ENCODE measurements at regions not wholly inside any gene's neighbourhood (a gene's known extent, or its start where the extent isn't known, plus 50 kb on each side); places are given as distances from the start of the nearest gene placed in this dataset.
"Not testable (repeated sequence)": the region's sequence is repeated elsewhere in the genome, so short reads cannot be mapped to it uniquely, and the experiment has no call there.

DNA sequence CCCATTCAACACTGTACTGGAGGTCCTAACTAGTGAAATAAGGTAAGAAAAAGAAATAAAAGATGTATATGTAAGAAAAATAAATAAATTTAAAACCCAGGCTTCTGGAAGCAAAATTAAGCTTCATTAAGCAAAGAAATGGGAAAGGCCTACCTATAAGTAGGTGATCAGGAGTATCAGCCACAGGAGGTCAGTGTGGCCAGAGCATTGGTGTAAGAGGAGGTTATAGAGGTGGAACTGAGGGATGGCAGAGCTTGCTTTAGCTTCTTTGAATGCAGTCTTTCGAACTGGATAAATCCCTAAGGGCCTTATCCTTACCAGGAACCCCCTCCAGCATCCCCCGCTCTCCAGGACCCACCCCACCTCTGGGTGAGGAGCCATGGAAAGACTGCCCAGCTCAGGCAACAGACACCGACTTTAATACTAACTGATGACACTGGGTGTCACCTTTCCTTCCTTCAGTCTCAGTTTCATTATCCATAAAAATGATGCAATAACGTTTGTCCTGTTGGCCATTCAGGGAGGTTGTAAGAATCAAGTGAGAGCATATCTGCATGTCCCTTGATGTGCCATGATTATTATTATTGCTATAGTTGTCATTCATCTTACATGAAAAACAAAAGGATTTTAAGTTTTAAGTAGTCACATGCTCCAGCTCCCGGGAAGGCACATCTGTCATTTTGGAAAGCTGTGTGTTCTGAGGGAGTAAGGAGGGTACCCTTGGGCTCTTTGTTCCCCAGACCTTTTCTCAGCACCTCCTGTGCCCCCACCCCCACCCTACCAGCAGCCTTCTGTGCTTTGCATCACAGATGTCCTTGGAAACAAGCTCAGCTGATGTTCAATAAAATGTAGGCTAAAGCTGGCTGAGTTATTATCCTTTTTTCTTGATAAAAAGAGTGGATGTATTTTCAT is 50.8 kb upstream of the CTNNA1 start:
- no peak for DNase-seq (ENCODE audit: low read depth)

DNA sequence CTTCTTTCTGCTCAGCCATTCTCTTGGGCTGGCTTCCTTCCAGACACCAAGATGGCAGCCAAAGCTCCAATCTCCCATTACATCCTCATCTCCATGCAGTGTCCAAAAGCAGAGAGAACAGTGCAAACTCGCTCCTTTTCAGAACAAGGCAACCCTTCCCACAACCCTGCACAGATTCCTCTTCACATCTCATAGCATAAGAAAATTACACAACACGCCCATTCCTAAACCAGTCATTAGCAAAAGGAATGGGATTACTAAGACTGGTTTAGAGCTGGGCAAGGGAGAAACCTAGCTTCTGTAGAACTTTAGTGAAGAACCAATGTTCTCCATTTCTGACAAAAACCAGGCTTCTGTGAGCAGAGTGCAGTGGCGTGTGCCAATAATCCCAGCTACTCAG is 51.5 kb upstream of the CTNNA1 start:
- DNase-seq (ENCODE audit: low read depth), result no peak

DNA sequence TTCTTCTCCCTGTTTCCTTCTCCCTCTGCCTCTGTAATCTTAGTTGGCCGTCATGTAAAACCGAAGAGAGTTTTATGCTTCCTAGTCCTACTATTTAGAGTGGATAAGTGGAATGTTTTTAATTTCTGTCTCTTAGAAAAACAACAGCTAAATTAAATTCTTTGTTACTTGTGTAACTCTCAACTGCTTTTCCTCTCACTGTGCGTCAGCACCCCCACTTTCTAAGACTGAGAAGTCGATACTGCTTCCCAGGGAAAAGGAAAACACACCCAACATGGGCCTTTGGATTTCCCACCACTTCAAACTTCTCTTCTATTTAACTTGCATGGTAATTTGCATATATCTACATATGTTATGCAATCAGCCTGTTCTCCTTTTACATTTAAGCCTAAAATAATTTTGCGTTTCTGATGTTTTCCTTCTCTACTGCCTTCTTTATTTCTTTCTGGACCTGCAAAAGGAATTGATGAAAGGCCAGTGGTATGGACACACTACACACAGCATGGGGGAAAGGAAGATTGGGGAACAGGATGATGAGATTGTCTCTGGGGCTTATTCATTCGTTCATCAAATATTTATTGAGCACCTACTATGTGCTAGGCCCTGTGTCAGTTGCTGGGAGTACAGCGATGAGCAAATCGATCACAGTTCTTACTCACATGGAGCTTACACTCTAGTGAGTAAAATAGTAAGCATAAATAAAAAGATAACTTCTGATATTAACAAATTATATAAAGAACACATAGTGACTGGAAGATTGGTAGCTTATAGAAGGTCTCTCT is 52.5 kb upstream of the CTNNA1 start:
- DNase-seq (ENCODE audit: low read depth), result no peak

DNA sequence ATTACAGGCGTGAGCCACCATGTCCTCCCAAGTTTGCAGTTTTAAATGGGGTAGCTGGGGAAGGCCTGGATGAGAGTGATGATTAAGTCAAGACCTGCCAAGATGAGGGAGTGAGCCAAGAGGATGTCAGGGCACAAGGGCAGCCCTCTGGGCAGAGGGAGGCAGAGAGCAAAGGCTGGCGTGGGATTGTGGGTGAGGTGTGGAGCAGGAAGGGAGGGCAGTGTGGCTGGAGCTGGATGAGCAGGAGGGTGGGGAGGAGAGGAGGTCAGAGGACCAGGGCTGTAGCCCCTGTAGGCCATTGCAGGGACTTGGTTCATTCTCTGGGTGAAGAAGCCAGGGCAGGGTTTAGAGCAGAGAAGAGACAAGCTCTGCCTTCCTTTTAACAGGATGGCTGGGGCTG is 53.7 kb upstream of the CTNNA1 start:
- no peak for DNase-seq (ENCODE audit: low read depth)

DNA sequence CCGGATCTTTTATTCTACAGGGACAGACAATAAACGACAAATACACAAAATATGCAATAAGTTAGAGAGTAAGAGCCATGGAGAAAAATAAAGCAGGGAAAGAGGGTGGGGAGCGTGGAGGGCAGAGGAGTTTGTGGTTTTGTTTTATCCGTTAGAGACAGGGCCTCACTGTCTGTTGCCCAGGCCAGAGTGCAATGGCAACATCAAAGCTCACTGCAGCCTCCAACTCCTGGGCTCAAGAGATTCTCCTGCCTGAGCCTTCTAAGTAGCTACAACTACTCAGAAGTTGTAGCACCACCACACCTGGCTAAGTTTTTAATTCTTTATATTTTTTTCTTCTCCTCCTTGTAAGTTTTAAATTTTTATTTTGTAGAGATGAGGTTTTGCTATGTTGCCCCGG is 54.5 kb upstream of the CTNNA1 start:
- DNase-seq (ENCODE audit: low read depth), result no peak

DNA sequence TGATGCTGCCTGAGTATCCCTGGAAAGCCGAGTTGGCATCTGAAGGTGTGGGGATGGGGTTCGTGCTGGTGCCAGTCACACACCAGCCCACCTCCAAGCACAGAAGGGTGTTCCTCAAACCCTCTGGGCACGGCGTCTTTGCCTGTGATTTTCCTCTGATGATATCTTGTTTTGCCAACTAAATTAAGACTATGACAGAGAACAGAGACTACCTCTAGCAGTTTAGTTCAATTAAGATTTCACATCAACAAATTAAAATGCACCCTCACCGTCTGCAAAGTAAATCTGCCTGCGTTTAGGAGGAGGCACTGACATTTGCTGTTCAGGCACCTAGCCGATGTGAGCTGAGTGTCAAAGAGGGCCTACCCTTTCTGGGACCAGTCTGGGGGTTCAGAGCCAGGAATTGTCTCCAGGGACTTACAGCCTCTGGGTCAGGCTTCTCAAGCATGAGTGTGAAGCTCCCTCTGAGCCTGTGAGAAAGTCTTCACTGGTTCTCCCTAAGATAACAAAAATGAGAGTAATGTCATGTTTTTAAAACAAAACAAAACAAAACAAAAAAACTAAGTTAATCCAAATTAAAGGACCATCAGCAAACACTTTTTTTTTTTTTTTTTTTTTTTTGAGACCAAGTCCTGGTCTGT is 55.4 kb upstream of the CTNNA1 start:
- DNase-seq (ENCODE audit: low read depth), result no peak

DNA sequence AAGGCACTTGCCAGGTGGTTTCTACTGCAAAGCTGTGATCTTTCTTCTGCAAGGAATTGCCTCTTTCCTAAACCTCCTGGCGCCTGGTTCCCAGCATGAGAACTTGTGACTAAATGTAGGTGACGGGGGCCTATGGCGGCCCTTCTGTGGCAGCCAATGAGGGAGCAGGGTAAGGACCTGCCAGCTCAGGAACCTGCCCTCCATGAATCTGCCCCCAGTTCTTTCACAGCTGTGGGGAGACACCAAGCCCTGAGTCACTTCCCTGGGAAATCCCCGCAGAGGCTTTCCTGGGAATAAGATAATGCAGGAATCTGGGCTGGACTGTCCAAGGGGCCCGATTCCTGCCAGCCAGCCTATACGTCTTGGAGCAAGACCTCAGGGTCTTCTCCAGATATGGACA is 56.7 kb upstream of the CTNNA1 start:
- no peak for DNase-seq (ENCODE audit: low read depth)

DNA sequence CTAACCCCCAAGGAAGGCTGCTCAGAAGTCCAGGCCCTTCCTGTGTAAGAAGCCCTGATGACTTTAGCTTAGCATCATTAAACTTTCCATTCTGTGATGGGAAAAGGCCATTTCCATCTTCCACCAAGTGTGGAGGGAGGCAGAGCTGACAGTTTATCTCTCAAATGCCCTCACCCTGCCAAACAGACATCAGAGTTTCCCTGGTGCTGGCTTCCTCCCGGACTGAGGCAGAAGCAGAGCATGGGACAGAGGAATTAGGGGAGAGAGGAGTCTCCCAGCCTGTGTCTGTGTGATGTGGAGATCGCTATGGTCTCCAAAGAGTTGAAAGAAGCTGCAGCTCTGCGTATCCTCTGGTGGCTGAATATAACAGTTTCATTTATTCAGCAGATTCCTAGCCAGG is 57.4 kb upstream of the CTNNA1 start:
- DNase-seq (ENCODE audit: low read depth), result no peak

DNA sequence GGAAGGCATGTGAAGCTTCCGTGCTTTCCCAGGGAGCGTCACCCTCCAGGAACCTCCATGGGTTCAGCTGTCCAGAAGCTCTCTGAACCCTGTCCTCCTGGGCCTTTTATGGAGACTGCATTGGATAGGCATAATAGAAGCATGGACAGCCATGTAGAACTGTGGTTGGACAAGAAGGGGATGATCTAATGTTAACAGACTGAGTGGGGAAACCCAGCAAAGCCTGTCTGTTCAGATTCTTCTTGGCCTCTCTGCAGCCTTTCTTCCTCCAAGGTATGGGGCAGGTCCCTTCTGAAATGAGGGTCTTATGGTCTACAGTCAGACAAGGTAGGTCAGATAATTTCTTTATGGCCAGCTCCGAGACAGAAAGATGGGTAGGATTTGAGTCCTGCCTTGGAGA is 59.1 kb upstream of the CTNNA1 start:
- DNase-seq (ENCODE audit: low read depth), result no peak

DNA sequence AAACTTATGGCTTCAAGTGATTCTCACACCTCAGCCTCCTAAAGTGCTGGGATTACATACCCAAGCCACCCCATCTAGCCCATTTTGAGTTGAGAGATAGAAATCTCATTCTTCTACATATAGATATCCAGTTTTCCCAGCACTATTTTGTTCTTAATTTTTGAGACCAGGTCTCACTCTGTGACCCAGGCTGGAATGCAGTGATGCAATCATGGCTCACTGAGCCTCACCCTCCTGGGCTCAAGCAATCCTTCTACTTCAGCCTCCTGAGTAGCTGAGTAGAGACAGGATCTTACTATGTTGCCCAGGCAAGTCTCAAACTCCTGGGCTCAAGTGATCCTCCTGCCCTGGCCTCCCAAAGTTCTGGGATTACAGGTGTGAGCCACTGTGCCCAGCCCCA is 60.9 kb upstream of the CTNNA1 start:
- no peak for DNase-seq (ENCODE audit: low read depth)

DNA sequence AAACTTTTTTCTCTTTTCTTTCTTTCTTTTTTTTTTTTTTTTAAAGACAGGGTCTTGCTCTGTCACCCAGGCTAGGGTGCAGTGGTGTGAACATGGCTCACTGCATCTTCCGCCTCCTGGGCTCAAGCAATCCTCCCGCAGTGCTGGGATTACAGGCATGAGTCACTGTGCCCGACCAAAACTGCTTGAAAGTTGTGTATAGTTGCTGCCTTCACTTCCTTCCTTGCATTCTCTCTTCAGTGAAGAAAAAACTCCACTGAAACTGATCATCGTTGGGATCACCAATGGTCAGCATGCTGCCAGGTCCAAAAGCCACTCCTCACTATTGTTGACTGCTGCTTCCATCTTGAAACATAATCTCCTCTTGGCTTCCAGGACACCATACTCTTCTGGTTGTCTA is 66.6 kb upstream of the CTNNA1 start:
- DNase-seq (ENCODE audit: low read depth), result no peak

DNA sequence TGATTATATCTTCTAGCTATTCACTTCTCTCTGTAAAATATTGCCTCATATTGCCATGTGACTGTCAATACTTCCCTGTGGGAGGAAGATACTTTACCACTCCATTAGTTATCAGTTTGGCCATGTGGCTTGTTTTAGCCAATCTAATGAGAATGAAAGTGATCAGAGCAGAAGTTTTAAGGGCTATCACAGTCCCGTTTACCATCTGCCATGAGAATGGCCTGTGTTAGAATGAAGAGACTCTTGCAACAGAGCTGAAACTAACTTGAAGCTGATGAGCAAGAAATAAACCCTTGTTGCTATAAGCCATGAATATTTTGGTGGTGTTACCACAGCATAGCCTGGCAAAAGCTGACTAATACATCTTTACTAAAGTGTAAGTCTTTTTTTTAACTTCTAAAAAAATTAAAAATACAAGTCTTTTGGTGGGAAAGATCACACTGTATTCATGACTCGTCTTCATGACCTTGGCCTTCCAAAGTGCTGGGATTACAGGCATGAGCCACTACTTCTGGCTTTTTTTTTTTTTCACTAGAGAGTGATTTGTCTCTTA is 68.0 kb upstream of the CTNNA1 start:
- DNase-seq (ENCODE audit: low read depth), result no peak

DNA sequence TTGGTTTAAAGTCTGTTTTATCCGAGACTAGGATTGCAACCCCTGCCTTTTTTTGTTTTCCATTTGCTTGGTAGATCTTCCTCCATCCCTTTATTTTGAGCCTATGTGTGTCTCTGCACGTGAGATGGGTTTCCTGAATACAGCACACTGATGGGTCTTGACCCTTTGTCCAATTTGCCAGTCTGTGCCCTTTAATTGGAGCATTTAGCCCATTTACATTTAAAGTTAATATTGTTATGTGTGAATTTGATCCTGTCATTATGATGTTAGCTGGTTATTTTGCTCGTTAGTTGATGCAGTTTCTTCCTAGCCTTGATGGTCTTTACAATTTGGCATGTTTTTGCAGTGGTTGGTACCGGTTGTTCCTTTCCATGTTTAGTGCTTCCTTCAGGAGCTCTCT is 70.8 kb upstream of the CTNNA1 start:
- DNase-seq (ENCODE audit: low read depth), result not testable (repeated sequence)

DNA sequence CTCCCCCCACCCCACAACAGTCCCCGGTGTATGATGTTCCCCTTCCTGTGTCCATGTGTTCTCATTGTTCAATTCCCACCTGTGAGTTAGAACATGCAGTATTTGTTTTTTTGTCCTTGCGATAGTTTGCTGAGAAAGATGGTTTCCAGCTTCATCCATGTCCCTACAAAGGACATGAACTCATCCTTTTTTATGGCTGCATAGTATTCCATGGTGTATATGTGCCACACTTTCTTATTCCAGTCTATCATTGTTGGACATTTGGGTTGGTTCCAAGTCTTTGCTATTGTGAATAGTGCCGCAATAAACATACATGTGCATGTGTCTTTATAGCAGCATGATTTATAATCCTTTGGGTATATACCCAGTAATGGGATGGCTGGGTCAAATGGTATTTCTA is 74.4 kb upstream of the CTNNA1 start:
- not testable (repeated sequence) for DNase-seq (ENCODE audit: low read depth)

DNA sequence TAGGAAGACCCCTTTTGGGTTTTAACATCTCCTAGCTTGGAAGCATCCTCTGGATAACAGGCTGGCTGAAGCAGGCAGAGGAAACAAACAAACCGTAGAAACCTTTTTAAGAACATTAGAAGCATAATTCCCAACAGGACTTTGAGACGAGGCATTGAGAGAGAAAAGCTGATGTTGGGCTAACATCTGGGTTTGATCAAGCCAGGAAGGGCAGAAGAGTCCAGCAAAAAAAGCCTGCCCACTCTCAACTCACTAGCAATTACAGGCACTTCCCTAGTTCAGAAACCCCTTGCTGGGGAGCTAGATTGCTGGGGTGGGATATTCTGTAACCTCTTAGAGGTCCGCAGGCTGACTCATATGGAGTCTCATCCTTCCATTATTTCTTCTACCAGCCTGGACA is 75.4 kb upstream of the CTNNA1 start:
- no peak for DNase-seq (ENCODE audit: low read depth)

DNA sequence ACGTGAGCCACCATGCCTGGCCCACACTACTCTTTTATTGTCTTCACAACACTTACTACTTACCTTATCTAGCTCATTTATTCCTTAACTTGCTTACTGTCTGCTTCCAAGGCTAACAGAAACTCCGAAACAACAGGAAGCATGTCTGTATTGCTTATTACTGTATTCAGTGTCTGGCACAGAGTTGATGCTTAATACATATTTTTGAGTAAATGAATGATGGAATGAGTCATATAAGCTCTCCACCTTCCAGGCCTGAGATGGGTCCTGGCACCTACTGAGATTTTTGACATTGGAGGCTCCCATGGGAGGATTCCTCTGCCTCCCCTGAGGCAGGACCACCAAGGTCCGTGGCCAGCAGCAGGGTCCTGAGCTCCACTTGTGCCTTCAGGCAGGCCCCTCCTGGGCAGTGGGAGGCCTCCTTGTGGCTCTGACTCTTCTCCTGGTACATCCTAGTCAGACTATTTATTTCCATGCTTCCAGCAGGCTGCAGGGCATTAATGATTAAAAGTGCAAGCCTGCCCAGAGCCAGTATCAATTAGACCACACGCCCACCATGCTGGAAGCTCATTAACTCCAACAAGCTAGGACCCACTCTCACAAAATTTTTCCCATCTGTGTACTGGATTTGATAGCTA is 76.5 kb upstream of the CTNNA1 start:
- no peak for DNase-seq (ENCODE audit: low read depth)

DNA sequence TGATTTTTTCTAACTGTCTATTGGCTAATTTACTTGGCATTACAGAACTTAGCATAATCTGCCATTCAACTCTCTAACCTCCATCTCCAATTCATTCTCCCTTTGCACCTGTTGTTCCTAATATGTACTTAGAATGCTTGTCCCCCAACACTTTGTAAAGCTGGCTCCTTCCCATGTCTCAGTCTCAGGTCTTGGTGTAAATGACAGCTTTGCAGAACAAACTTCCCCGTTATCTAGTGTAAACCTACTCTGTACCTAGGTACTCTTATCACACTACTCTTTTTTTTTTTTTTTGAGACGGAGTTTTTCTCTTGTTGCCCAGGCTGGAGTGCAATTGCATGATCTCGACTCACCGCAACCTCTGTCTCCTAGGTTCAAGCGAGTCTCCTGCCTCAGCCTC is 77.2 kb upstream of the CTNNA1 start:
- DNase-seq (ENCODE audit: low read depth), result no peak

DNA sequence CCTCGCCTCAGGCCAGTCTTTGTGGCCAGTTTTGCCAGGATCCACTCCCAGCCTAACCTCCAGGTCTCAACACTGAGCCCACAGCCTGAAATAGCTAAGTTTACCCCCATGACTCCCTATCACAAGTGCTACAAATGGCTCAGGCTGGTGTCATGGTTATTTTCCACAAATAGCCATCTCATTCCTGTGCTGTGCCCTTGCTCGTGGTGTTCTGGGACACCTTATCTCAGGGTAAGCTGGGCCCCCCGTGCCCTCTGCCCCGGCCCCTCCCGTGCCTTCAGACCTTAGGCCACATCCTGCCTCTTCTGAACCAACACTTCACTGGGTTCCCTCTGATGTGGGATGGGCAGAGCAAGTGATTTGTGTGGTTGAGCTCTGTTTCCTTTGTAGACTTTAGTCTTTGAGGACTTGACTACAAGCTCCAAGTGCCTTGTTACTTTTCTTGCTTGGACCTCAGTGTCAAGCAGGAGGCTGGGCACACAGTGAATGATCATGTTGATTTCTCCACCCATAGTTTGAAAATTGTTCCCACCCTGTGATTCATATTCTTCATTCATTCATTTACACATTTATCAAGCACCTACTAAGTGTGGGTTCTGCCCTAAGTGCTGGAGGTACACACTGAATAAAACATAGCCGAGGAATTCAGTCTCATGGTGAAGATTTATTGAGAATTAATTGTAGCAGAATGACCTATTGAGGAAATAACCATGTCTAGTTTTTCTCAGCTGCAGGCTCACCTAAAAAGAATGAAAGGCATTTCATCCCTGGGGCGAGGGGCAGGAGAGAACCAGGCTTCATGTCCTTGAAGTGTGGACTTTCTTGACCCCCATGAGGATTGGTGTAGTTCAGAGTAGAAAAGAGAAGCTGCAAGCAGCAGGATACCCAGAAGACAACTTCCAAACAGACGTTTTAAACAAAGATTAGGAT is 84.5 kb upstream of the CTNNA1 start:
- no peak for DNase-seq (ENCODE audit: low read depth)

DNA sequence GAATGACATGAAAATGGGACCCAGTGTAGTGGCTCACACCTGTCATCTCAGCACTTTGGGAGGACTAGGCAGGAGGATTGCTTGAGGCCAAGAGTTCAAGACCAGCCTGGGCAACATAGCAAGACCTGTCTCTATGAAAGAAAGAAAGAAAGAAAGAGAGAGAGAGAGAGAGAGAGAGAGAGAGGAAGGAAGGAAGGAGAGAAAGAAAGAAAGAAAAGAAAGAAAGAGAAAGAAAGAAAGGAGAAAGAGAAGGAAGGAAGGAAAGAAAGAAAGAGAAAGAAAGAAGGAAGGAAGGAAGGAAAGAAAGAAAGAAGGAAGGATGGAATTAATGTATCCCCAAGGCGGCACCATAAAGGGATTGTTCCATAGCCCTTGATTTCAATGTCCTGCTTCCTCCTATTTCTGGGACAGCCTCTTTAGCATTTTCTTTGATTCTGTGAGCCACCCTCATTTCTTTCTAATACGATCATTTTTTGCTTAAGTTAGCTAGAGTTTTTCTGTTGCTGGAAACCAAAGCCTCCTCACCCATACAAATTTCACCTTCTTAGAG is 85.4 kb upstream of the CTNNA1 start:
- DNase-seq (ENCODE audit: low read depth), result not testable (repeated sequence)

DNA sequence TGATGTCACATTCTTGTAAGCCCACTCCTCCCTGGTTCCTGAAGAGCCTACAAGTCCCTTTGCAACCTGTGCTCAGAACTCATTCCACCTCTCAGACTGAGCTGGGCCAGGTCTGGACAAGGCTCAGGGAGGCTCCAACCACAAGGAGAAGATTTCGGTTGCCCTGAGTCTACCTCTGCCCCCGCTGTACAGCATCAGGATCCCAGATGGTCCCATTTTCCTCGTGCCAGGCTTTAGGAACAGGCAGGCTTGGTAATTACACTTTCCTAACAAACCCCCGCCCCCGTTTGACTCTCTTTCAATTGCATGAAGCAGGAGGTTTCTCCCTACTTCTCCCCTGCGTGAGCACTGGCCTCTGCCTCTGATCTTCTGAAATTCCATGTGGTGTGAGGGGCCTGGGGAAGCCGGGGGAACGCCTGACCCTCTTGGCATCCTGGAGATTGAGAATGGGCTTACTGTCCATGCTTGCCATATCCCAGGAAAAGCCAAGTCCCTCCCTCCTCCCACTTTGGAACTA is 86.9 kb upstream of the CTNNA1 start:
- no peak for DNase-seq (ENCODE audit: low read depth)
